Keratinocyte (primary cell): ENCODE measurements at regions not wholly inside any gene's neighbourhood (a gene's known extent, or its start where the extent isn't known, plus 50 kb on each side); places are given as distances from the start of the nearest gene placed in this dataset.

Experiments used
- EZH2 ChIP-seq: IDR thresholded peaks from one replicate; pipeline ENCODE4 v1.6.1; 2012; ENCODE audit warnings: inconsistent platforms, mild to moderate bottlenecking, low read length, moderate library complexity
- TF ChIP-seq, protein P1 (sequence below), 3 experiments: IDR thresholded peaks in 1 of 3; conservative IDR thresholded peaks in 1 of 3; optimal IDR thresholded peaks in 1 of 3; 2 replicates in 2 of 3; 3 replicates in 1 of 3; pipeline versions ENCODE3 to v1.5.1; 2011; ENCODE audit warnings: low read length in 3 of 3, mild to moderate bottlenecking in 3 of 3, moderate library complexity in 2 of 3, control low read depth in 1 of 3, inconsistent platforms in 1 of 3; ENCODE audit not compliant: insufficient read depth in 2 of 3; ENCODE audit errors: extremely low read depth in 1 of 3

DNA sequence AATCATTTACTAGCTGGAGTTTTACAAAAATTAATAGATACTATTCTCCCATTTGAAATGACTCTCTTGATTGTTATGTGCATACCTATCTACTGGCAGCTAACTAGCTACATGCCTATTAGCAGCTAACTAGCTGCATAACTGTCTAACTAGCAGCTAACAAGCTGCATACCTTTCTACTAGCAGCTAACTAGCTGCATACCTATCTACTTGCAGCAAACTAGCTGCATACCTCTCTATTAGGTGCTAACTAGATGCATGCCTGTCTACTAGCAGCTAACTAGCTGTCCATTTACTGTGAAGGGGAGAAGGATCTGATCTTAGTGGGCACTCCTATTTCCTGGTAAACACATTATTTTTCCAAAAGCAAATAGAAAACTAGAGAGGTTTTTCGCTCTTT is 439.4 kb upstream of the PFKP start:
- TF ChIP-seq, protein P1, sequence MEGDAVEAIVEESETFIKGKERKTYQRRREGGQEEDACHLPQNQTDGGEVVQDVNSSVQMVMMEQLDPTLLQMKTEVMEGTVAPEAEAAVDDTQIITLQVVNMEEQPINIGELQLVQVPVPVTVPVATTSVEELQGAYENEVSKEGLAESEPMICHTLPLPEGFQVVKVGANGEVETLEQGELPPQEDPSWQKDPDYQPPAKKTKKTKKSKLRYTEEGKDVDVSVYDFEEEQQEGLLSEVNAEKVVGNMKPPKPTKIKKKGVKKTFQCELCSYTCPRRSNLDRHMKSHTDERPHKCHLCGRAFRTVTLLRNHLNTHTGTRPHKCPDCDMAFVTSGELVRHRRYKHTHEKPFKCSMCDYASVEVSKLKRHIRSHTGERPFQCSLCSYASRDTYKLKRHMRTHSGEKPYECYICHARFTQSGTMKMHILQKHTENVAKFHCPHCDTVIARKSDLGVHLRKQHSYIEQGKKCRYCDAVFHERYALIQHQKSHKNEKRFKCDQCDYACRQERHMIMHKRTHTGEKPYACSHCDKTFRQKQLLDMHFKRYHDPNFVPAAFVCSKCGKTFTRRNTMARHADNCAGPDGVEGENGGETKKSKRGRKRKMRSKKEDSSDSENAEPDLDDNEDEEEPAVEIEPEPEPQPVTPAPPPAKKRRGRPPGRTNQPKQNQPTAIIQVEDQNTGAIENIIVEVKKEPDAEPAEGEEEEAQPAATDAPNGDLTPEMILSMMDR (optimal IDR thresholded peaks at IDR 0.05 in 1 of 3, IDR thresholded peaks at IDR 0.05 in 1 of 3, conservative IDR thresholded peaks at IDR 0.05 in 1 of 3; ENCODE audit: extremely low read depth in 1 of 3, insufficient read depth in 2 of 3, low read length in 3 of 3): no peak
- no peak for TF ChIP-seq EZH2
